Fibroblast of lung (primary cell): ENCODE measurements at regions not wholly inside any gene's neighbourhood (a gene's known extent, or its start where the extent isn't known, plus 50 kb on each side); places are given as distances from the start of the nearest gene placed in this dataset.
"Not testable (repeated sequence)": the region's sequence is repeated elsewhere in the genome, so short reads cannot be mapped to it uniquely, and the experiment has no call there.

Source experiments
- DNase-seq, 2 donors: peaks; one replicate each; pipeline versions ENCODE4 v3.0.0 to v3.0.0-alpha.2; 2010; ENCODE audit warnings: low read depth in 2 of 2
- H2AFZ ChIP-seq: 2 replicates; pipeline ENCODE4 v1.5.1; 2012; ENCODE audit warnings: low read length, control low read depth, inconsistent platforms
- H3K27ac ChIP-seq: 2 replicates; pipeline ENCODE4 v1.5.1; 2011; ENCODE audit warnings: low read length, control low read depth; ENCODE audit not compliant: insufficient read depth
- H3K27me3 ChIP-seq: 2 replicates; pipeline ENCODE4 v1.5.1; 2011; ENCODE audit warnings: mild to moderate bottlenecking, low read length; ENCODE audit not compliant: control insufficient read depth, insufficient read depth
- H3K36me3 ChIP-seq: 2 replicates; pipeline ENCODE4 v1.5.1; 2011; ENCODE audit warnings: low read length; ENCODE audit not compliant: control insufficient read depth, insufficient read depth
- H3K4me1 ChIP-seq: 2 replicates; pipeline ENCODE4 v1.5.1; 2011; ENCODE audit warnings: low read length; ENCODE audit not compliant: control insufficient read depth, insufficient read depth; ENCODE audit errors: extremely low read depth
- H3K4me2 ChIP-seq: 2 replicates; pipeline ENCODE4 v1.5.1; 2011; ENCODE audit warnings: low read length, control low read depth; ENCODE audit not compliant: insufficient read depth; ENCODE audit errors: extremely low read depth
- H3K4me3 ChIP-seq, 4 experiments: fragments of 200-600 bp in 1 of 4; sonication (generic) in 1 of 4; replicated peaks in 1 of 4; 2 replicates each; pipeline ENCODE4 v1.5.1; 2011 to 2016; ENCODE audit warnings: low read length in 4 of 4, low read depth in 3 of 4, mild to moderate bottlenecking in 3 of 4, control low read depth in 2 of 4, inconsistent platforms in 1 of 4, mixed read lengths in 1 of 4; ENCODE audit not compliant: insufficient read depth in 1 of 4; ENCODE audit errors: control extremely low read depth in 1 of 4
- H3K79me2 ChIP-seq: 2 replicates; pipeline ENCODE4 v1.5.1; 2012; ENCODE audit warnings: mild to moderate bottlenecking, low read length, inconsistent platforms; ENCODE audit not compliant: control insufficient read depth, insufficient read depth
- H3K9ac ChIP-seq: 2 replicates; pipeline ENCODE4 v1.5.1; 2011; ENCODE audit warnings: mild to moderate bottlenecking, low read length, control low read depth; ENCODE audit not compliant: insufficient read depth
- H3K9me3 ChIP-seq: 2 replicates; pipeline ENCODE4 v1.5.1; 2012; ENCODE audit warnings: low read depth, low read length; ENCODE audit not compliant: control insufficient read depth, insufficient read depth
- H4K20me1 ChIP-seq: 2 replicates; pipeline ENCODE4 v1.5.1; 2011; ENCODE audit warnings: low read length; ENCODE audit not compliant: control insufficient read depth, insufficient read depth; ENCODE audit errors: extremely low read depth
- CTCF ChIP-seq, 2 donors: IDR thresholded peaks in 1 of 2; conservative IDR thresholded peaks in 1 of 2; 1 replicate in 1 of 2; 2 replicates in 1 of 2; pipeline ENCODE4 v1.5.1; 2011 to 2012; ENCODE audit warnings: low read length in 2 of 2, control low read depth in 1 of 2, inconsistent platforms in 1 of 2, low read depth in 1 of 2, mild to moderate bottlenecking in 1 of 2
- EZH2 ChIP-seq: IDR thresholded peaks from 2 replicates; pipeline ENCODE4 v1.5.1; 2012; ENCODE audit warnings: low read length, control low read depth, mild to moderate bottlenecking; ENCODE audit errors: missing control alignments

DNA sequence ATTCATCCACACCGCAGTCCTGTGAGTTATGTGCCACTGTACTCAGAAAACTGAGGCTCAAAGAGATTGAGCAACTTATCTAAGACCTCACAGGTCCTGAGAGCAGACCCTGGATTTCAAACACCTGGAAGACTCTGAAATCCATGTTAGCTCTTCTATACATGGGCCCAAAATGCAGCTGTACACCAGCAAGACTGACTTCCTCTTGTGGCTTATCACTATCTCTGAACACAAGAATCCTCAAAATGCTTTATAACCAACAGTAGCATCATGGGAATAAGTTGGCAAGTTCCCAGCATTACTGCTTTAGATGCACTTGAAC lies 188.6 kb downstream of the FOXD4L6 start:
- not testable (repeated sequence) for H3K4me2 ChIP-seq, H3K27me3 ChIP-seq, H3K4me1 ChIP-seq, H3K4me3 ChIP-seq, H3K79me2 ChIP-seq, H3K9ac ChIP-seq, H3K9me3 ChIP-seq, H3K27ac ChIP-seq, DNase-seq, H2AFZ ChIP-seq, H4K20me1 ChIP-seq, H3K36me3 ChIP-seq

DNA sequence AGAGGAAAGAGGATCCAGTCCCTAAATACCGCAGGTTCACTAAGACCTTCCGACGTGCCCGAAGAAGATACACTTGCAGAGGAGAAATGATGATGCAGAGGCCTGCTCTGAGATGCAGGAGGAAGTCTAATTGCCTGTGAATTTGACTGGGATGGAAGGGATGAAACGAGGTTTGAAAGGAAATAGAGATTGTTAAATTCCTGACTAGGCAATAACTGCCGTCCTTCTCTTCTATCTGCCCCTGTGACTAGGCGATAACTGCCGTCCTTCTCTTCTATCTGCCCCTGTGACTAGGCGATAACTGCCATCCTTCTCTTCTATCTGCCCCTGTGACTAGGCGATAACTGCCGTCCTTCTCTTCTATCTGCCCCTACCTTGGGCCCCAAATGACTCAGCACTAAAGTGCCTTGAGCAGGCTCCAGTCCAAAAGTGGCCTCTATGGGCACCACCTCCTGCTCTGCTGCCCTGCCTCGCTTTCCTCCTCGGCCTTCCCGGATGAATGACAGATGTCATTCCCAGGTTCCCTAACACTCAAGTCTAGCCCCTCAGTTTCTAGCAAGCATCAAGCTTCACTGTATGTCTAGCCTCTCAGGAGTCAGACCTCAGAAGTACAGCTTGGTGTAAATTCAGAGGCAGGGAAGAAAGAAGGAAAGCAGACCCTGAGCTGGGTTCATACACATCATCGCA lies 189.1 kb downstream of the FOXD4L6 start:
- H3K79me2 ChIP-seq, H3K27ac ChIP-seq, H2AFZ ChIP-seq, H3K4me2 ChIP-seq, H3K4me1 ChIP-seq, H3K9me3 ChIP-seq, H3K27me3 ChIP-seq, H3K36me3 ChIP-seq, H3K4me3 ChIP-seq, DNase-seq, H3K9ac ChIP-seq, H4K20me1 ChIP-seq: not testable (repeated sequence)

DNA sequence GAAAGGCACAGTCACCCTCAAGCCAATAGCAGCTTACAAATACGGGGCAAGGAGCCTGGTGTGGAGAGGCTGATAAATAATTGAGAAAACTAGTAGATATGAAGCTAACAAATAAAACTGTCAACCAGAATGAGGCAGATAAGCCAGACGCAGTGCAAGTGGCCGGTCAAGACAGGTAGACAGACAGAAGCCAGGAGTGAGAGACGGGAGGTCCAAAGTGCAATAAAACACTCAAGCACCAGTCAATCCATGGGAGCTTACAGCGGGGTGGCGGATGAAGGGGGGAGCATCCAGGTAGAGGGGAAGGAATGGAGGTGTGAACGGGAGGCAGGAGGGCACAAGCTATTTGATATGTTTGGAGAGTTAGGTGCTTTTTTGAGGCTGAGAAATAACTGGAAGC lies 193.1 kb downstream of the FOXD4L6 start:
- H3K4me1 ChIP-seq: no peaks in the 10 kb centered on the region
- H3K9ac ChIP-seq: no peak overlapping the region
- no peak overlapping the region for H3K27ac ChIP-seq
- no peaks in the 10 kb centered on the region for H3K79me2 ChIP-seq
- no peaks in the 10 kb centered on the region for H4K20me1 ChIP-seq
- H3K4me2 ChIP-seq: no peak overlapping the region
- DNase-seq: no peak
- TF ChIP-seq CTCF (conservative IDR thresholded peaks at IDR 0.05 in 1 of 2, IDR thresholded peaks at IDR 0.05 in 1 of 2; ENCODE audit: low read depth in 1 of 2, low read length in 2 of 2) (no peak), EZH2 (no peak)
- no peak overlapping the region for H3K4me3 ChIP-seq
- H2AFZ ChIP-seq: no peak overlapping the region
- no peaks in the 10 kb centered on the region for H3K36me3 ChIP-seq
- H3K9me3 ChIP-seq: no peaks in the 10 kb centered on the region
- no peaks in the 10 kb centered on the region for H3K27me3 ChIP-seq

GRCh38 chr9:40934480-40934879 lies 194.0 kb downstream of the FOXD4L6 start:
- not testable (repeated sequence) for H4K20me1 ChIP-seq, H3K27me3 ChIP-seq, H3K79me2 ChIP-seq, H3K4me2 ChIP-seq, H2AFZ ChIP-seq, H3K36me3 ChIP-seq, DNase-seq, H3K9ac ChIP-seq, H3K4me3 ChIP-seq, H3K4me1 ChIP-seq, H3K9me3 ChIP-seq, H3K27ac ChIP-seq

- H3K27me3 ChIP-seq, H3K79me2 ChIP-seq, H3K4me2 ChIP-seq, H3K36me3 ChIP-seq, H3K4me1 ChIP-seq, DNase-seq, H2AFZ ChIP-seq, H3K27ac ChIP-seq, H4K20me1 ChIP-seq, H3K9ac ChIP-seq, H3K4me3 ChIP-seq, H3K9me3 ChIP-seq: not testable (repeated sequence)
These were observed 198.1 kb downstream of the FOXD4L6 start for GRCh38 chr9:40930426-40930825.

GRCh38 chr9:40929488-40929845 lies 199.0 kb downstream of the FOXD4L6 start:
- not testable (repeated sequence) for H3K27ac ChIP-seq, H3K27me3 ChIP-seq, DNase-seq, H3K9me3 ChIP-seq, H3K4me3 ChIP-seq, H3K79me2 ChIP-seq, H2AFZ ChIP-seq, H3K4me2 ChIP-seq, H4K20me1 ChIP-seq, H3K4me1 ChIP-seq, H3K36me3 ChIP-seq, H3K9ac ChIP-seq
